KG1 (cell line): ENCODE measurements at regions not wholly inside any gene's neighbourhood (a gene's known extent, or its start where the extent isn't known, plus 50 kb on each side); places are given as distances from the start of the nearest gene placed in this dataset.
"Not testable (repeated sequence)": the region's sequence is repeated elsewhere in the genome, so short reads cannot be mapped to it uniquely, and the experiment has no call there.

Source experiments
- DNase-seq: peaks from one replicate; lab custom pipeline; 2025; lab: John Stamatoyannopoulos, UW

- DNase-seq, result no peak
Measured at GRCh38 chr10:93221171-93221496, 147.4 kb downstream of the CYP26A1 start.

GRCh38 chr10:93221521-93221920 lies 147.8 kb downstream of the CYP26A1 start:
- no peak for DNase-seq

GRCh38 chr10:93222211-93222754 lies 148.6 kb downstream of the CYP26A1 start:
- no peak for DNase-seq

GRCh38 chr10:93222876-93223275 lies 149.2 kb downstream of the CYP26A1 start:
- no peak for DNase-seq

GRCh38 chr10:93223336-93223735 lies 149.6 kb downstream of the CYP26A1 start:
- DNase-seq, result no peak

GRCh38 chr10:93224005-93224779 lies 150.5 kb downstream of the CYP26A1 start:
- no peak for DNase-seq

GRCh38 chr10:93225938-93226337 lies 152.2 kb downstream of the CYP26A1 start:
- DNase-seq, result no peak

DNA sequence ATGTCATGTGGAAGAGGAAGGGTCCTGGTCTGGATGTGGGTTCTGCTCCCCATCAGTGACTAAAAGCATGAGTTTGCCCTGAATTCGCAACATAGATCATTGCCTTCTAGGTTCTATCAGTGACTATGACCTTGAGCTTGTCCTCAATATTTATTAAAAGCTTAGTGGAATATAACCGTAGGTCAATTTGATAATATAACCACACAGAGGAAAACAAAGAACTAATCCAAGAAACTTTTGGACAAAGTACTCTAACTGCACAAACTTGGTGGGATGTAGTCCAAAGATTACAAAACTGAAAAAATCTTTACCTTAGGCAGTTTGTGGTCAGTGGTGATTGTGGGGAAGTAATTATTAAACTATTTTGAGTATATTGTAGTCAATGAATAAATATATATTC lies 152.9 kb downstream of the CYP26A1 start:
- no peak for DNase-seq

- not testable (repeated sequence) for DNase-seq
Measured at GRCh38 chr10:93230596-93230995, 156.9 kb downstream of the CYP26A1 start.

- DNase-seq, result not testable (repeated sequence)
Measured at GRCh38 chr10:93232159-93232558, 158.5 kb downstream of the CYP26A1 start.

GRCh38 chr10:93234940-93235339 lies 161.2 kb downstream of the CYP26A1 start:
- DNase-seq, result not testable (repeated sequence)

- no peak for DNase-seq
Measured at GRCh38 chr10:93235686-93236085, 162.0 kb downstream of the CYP26A1 start.

GRCh38 chr10:93236393-93237040 lies 162.8 kb downstream of the CYP26A1 start:
- DNase-seq, result no peak

DNA sequence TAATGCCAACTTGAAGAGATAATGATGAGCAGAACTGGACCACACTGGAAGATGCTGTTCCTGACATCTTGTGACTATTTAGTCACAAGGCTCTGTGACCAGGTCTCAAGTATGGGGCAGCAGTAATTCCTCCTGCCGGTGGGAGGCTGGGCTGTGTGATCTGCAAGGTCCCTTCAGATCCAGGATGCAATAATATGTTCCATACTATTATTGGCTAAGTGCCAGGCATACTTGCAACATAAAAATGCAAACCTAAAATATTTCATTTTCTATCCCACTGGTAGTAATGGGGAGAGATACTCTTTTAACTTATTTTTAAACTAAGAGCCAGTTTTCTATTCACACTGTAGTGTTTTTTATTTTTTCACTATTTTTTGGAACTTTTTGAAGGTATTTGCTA lies 171.5 kb downstream of the CYP26A1 start:
- DNase-seq, result no peak

DNA sequence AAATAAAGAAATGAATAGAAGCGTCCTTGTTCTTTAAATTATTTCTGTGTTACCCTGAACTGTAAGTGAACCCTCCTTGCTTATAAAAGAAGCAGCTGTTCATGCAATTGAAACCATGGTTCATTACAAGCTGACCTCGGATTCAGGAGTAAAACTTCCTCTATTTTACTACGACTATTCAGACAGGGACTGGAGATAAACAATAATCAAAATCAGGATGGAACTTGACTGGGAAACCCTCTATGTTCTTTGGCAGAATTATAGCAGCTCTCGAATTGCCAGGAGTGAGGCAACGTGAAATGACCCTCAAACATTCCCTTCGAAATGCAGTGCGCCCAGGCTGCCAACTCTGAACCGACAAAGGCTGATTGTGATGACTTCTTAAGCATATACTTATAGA lies 172.1 kb downstream of the CYP26A1 start:
- no peak for DNase-seq

- DNase-seq, result no peak
Measured at GRCh38 chr10:93248583-93249227, 175.0 kb downstream of the CYP26A1 start.

DNA sequence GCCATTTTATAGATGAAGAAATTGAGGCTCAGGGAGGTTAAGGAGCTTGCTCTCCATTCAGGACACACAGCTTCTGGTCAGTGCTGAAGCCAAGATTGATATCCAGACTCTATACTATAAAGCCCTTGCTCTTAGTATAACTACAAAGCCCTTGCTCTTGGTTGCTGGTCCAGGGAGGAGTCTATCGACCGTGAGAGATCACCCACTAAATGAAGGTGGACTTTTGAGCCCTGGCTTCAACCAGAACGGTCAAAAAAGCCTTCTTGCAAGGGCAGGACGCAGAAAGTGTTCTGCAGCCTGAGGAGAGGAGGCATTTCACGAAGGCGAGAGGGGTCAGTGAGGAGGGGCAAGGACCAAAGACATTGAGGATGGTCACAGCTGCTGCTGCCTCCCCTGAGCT lies 176.3 kb downstream of the CYP26A1 start:
- DNase-seq, result no peak

DNA sequence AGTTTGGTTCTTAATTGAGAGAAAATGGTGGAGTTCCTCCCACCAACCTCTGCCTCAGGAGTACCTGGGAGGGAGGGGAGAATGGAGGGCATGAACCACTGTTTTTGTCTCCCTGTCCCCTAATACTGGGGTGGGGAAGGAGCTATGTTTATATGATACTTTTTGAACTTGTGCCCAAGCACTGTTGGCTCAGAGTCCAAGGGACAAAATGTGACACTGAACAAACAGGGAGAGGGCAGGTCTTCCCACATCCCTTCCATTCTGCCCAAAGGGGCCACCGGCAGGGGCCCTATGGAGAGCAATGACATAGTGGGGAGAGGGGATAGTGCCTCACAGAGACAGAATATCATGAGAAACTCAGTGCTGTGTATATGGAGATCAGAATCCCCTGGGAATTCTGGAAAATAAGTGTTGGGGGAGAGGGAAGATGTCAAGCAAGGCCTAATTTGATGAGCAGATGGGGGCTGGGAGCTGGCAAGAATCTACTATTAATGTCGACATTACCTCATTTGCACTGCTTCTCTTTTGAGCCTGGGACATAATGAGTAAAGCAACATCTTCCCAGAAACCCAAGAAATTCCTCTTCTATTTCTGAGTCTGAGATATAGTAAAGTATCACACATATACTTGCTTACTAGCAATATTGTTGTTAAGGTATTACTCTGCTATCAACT lies 180.6 kb downstream of the CYP26A1 start:
- DNase-seq, result no peak

GRCh38 chr10:93255546-93255945 lies 181.9 kb downstream of the CYP26A1 start:
- no peak for DNase-seq
